HT-29 (cell line): ENCODE measurements at regions not wholly inside any gene's neighbourhood (a gene's known extent, or its start where the extent isn't known, plus 50 kb on each side); places are given as distances from the start of the nearest gene placed in this dataset.

Source experiments
- DNase-seq: peaks from one replicate; pipeline ENCODE4 v3.0.0-alpha.2; 2015; ENCODE audit warnings: low spot score

- DNase-seq: no peak
These were observed 74.3 kb downstream of the SYNE3 start for GRCh38 chr14:95442016-95442632.

- DNase-seq: no peak
These were observed 75.5 kb downstream of the SYNE3 start for GRCh38 chr14:95440951-95441350.

- DNase-seq: no peak
These were observed 76.0 kb downstream of the SYNE3 start for GRCh38 chr14:95440496-95440895.

- DNase-seq: no peak
These were observed 76.6 kb downstream of the SYNE3 start for GRCh38 chr14:95439881-95440280.

GRCh38 chr14:95437715-95438114, 78.7 kb downstream of the SYNE3 start:
- DNase-seq: no peak

GRCh38 chr14:95436354-95436753, 80.1 kb downstream of the SYNE3 start:
- DNase-seq: no peak

- DNase-seq: no peak
These were observed 82.3 kb downstream of the SYNE3 start for GRCh38 chr14:95434121-95434520.

- DNase-seq: peak; percentile 2
These were observed 83.4 kb downstream of the SYNE3 start for GRCh38 chr14:95433094-95433478.

GRCh38 chr14:95432144-95433093, 84.0 kb downstream of the SYNE3 start:
- DNase-seq: peak; percentile 54

GRCh38 chr14:95431199-95432143, 85.0 kb downstream of the SYNE3 start:
- DNase-seq: peak; percentile 9

GRCh38 chr14:95428557-95428956, 87.9 kb downstream of the SYNE3 start:
- no peak for DNase-seq

- DNase-seq: no peak
These were observed 90.4 kb downstream of the SYNE3 start for GRCh38 chr14:95426116-95426475.

- DNase-seq: no peak
These were observed 90.9 kb downstream of the SYNE3 start for GRCh38 chr14:95425369-95426115.

- DNase-seq: no peak
These were observed 91.9 kb downstream of the SYNE3 start for GRCh38 chr14:95424529-95424928.

GRCh38 chr14:95421741-95422140, 94.7 kb downstream of the SYNE3 start:
- DNase-seq: no peak

GRCh38 chr14:95420060-95420459, 96.4 kb downstream of the SYNE3 start:
- no peak for DNase-seq

GRCh38 chr14:95419569-95419968, 96.9 kb downstream of the SYNE3 start:
- no peak for DNase-seq

- DNase-seq: no peak
These were observed 97.6 kb downstream of the SYNE3 start for GRCh38 chr14:95418858-95419257.

- no peak for DNase-seq
These were observed 97.8 kb upstream of the CLMN start for GRCh38 chr14:95417492-95417891.

- no peak for DNase-seq
These were observed 96.3 kb upstream of the CLMN start for GRCh38 chr14:95415993-95416392.
